A549 (cell line): ENCODE measurements at regions not wholly inside any gene's neighbourhood (a gene's known extent, or its start where the extent isn't known, plus 50 kb on each side); places are given as distances from the start of the nearest gene placed in this dataset.

Source experiments
- CTCF ChIP-seq: fragments of >200 bp; sonication (Bioruptor Twin); formaldehyde crosslinking; IDR thresholded peaks from 3 replicates; pipeline ENCODE4 v1.5.1; 2016
- E2F6 ChIP-seq: IDR thresholded peaks from 2 replicates; pipeline ENCODE4 v1.6.1; 2012; ENCODE audit warnings: low read depth, borderline replicate concordance

GRCh38 chr3:159025733-159026132, 223.9 kb downstream of the MFSD1 start:
- TF ChIP-seq CTCF (no peak), E2F6 (no peak)
